ENCODE measurements at regions not wholly inside any gene's neighbourhood (a gene's known extent, or its start where the extent isn't known, plus 50 kb on each side); places are given as distances from the start of the nearest gene placed in this dataset.

GRCh38 chr1:117678246-117678977 is 72.6 kb downstream of the TENT5C start:
- no peak for DNase-seq

- no peak for DNase-seq
Observed at GRCh38 chr1:117679299-117679698, 73.5 kb downstream of the TENT5C start.

GRCh38 chr1:117679868-117680267 is 74.0 kb downstream of the TENT5C start:
- no peak for DNase-seq

- no peak for DNase-seq
Observed at GRCh38 chr1:117680316-117681002, 74.6 kb downstream of the TENT5C start.

- DNase-seq, result no peak
Observed at GRCh38 chr1:117681093-117681900, 75.4 kb downstream of the TENT5C start.

GRCh38 chr1:117681901-117682250 is 76.0 kb downstream of the TENT5C start:
- no peak for DNase-seq

- no peak for DNase-seq
Observed at GRCh38 chr1:117682372-117682771, 76.5 kb downstream of the TENT5C start.

- no peak for DNase-seq
Observed at GRCh38 chr1:117683571-117684285, 77.9 kb downstream of the TENT5C start.

- no peak for DNase-seq
Observed at GRCh38 chr1:117685936-117686806, 80.3 kb downstream of the TENT5C start.

- DNase-seq, result no peak
Observed at GRCh38 chr1:117686907-117687306, 81.1 kb downstream of the TENT5C start.

GRCh38 chr1:117689997-117690625 is 84.3 kb downstream of the TENT5C start:
- no peak for DNase-seq

- DNase-seq, result no peak
Observed at GRCh38 chr1:117691942-117692341, 86.1 kb downstream of the TENT5C start.

- DNase-seq, result no peak
Observed at GRCh38 chr1:117694543-117694942, 88.7 kb downstream of the TENT5C start.

- no peak for DNase-seq
Observed at GRCh38 chr1:117695796-117696490, 90.1 kb downstream of the TENT5C start.

GRCh38 chr1:117696561-117696960 is 90.7 kb downstream of the TENT5C start:
- no peak for DNase-seq

GRCh38 chr1:117697220-117697781 is 91.5 kb downstream of the TENT5C start:
- DNase-seq, result no peak

GRCh38 chr1:117698398-117699160 is 92.7 kb downstream of the TENT5C start:
- DNase-seq, result no peak

GRCh38 chr1:117699953-117700352 is 94.1 kb downstream of the TENT5C start:
- DNase-seq, result no peak

- no peak for DNase-seq
Observed at GRCh38 chr1:117702654-117703053, 96.8 kb downstream of the TENT5C start.

- DNase-seq, result no peak
Observed at GRCh38 chr1:117707371-117707770, 101.5 kb downstream of the TENT5C start.

Data from NCI-H510A (cell line).